HepG2 (cell line): ENCODE measurements at regions not wholly inside any gene's neighbourhood (a gene's known extent, or its start where the extent isn't known, plus 50 kb on each side); places are given as distances from the start of the nearest gene placed in this dataset.

Source experiments
- ATAD3A ChIP-seq: sonication (generic); formaldehyde crosslinking; IDR thresholded peaks from 2 replicates; pipeline ENCODE4 v1.4.0; 2020; ENCODE audit warnings: missing genetic modification reagents
- KLF13 ChIP-seq: sonication (generic); formaldehyde crosslinking; IDR thresholded peaks from 2 replicates; pipeline ENCODE4 v1.4.0; 2020; ENCODE audit warnings: mild to moderate bottlenecking, missing genetic modification reagents
- NKX3-1 ChIP-seq: sonication (generic); formaldehyde crosslinking; IDR thresholded peaks from 2 replicates; pipeline ENCODE4 v1.5.0; 2020; ENCODE audit warnings: missing genetic modification reagents
- RARG ChIP-seq: sonication (generic); formaldehyde crosslinking; IDR thresholded peaks from 2 replicates; pipeline ENCODE4 v1.4.0; 2020; ENCODE audit warnings: low read depth, mild to moderate bottlenecking, missing genetic modification reagents
- RBM22 ChIP-seq: fragments of 200-400 bp; formaldehyde crosslinking; optimal IDR thresholded peaks from 2 replicates; pipeline ENCODE3; 2017; ENCODE audit warnings: mild to moderate bottlenecking, low read length, moderate library complexity
- SATB2 ChIP-seq: sonication (generic); formaldehyde crosslinking; IDR thresholded peaks from 2 replicates; pipeline ENCODE4 v1.5.0; 2020; ENCODE audit warnings: missing genetic modification reagents
- TCF7 ChIP-seq: sonication (generic); IDR thresholded peaks from 2 replicates; pipeline ENCODE4 v1.6.1; 2016; ENCODE audit warnings: antibody characterized with exemption, low read depth
- TMF1 ChIP-seq: sonication (generic); formaldehyde crosslinking; IDR thresholded peaks from 2 replicates; pipeline ENCODE4 v1.8.1; 2022; ENCODE audit warnings: low read depth, missing genetic modification reagents
- TSC22D2 ChIP-seq: sonication (generic); formaldehyde crosslinking; IDR thresholded peaks from 2 replicates; pipeline ENCODE4 v1.5.1; 2020; ENCODE audit warnings: missing genetic modification reagents, mild to moderate bottlenecking, borderline replicate concordance
- ZFP36L1 ChIP-seq: sonication (generic); formaldehyde crosslinking; IDR thresholded peaks from 2 replicates; pipeline ENCODE4 v1.8.0; 2022; ENCODE audit warnings: mild to moderate bottlenecking, missing genetic modification reagents, moderate library complexity
- ZNF101 ChIP-seq: sonication (generic); formaldehyde crosslinking; IDR thresholded peaks from 2 replicates; pipeline ENCODE4 v1.4.0; 2020; ENCODE audit warnings: mild to moderate bottlenecking, low read depth, missing genetic modification reagents, borderline replicate concordance
- ZNF121 ChIP-seq: sonication (generic); formaldehyde crosslinking; IDR thresholded peaks from 2 replicates; pipeline ENCODE4 v1.5.0; 2020; ENCODE audit warnings: mild to moderate bottlenecking, missing genetic modification reagents
- ZNF207 ChIP-seq: fragments of 450-650 bp; IDR thresholded peaks from 2 replicates; pipeline ENCODE4 v1.6.1; 2016; ENCODE audit warnings: antibody characterized with exemption, borderline replicate concordance
- ZNF256 ChIP-seq: sonication (generic); formaldehyde crosslinking; conservative IDR thresholded peaks from 2 replicates; pipeline ENCODE4 v1.4.0; 2020; ENCODE audit warnings: missing genetic modification reagents
- TF ChIP-seq, protein P1 (sequence below), 2 experiments: fragments of 450-650 bp in 1 of 2; sonication (generic) in 1 of 2; formaldehyde crosslinking in 1 of 2; IDR thresholded peaks; 2 replicates each; pipeline versions ENCODE4 v1.6.1 to v1.8.0; 2016 to 2022; ENCODE audit warnings: antibody characterized with exemption in 1 of 2, mild to moderate bottlenecking in 1 of 2, missing genetic modification reagents in 1 of 2
- TF ChIP-seq, protein P2 (sequence below): sonication (generic); formaldehyde crosslinking; IDR thresholded peaks from 2 replicates; pipeline ENCODE4 v1.4.0; 2020; ENCODE audit warnings: missing genetic modification reagents, borderline replicate concordance
- TF ChIP-seq, protein P3 (sequence below): sonication (generic); formaldehyde crosslinking; IDR thresholded peaks from 2 replicates; pipeline ENCODE4 v1.5.0; 2020; ENCODE audit warnings: missing genetic modification reagents

DNA sequence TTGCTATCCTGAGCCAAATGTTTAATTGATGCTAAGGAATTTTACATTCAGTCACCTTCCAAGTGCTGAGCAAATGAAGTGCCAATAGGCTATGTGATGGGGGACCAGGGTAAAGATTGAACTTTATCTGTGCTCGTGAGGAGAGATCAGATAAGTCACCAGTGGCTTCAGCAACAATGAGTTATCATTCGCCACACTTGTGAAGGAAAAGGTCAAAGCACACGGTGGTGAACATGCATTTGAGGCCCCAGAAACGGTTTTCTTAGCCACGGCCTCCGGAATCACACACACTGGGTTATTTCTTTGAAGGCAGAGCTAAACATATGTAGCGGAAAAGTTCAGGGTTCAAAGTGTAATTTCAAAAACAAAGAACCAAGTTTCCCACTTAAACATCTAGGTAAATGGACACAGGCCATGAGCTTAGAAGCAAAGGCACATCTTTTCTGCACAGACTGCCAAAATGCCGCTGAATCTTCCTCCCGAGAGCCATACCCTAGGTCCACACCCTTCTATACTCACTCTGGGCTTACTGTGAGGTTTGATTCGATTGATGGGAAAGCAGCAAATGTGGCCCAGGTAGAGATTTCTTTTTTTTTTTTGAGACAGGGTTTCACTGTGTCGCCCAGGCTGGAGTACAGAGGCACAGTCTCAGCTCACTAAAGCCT lies 268.5 kb downstream of the SHQ1 start (continued):
- TF ChIP-seq TMF1 (CRISPR knock-in tag) (0 out of 2 replicates have a peak, but pooled peaks have one; percentile 45), NKX3-1 (CRISPR knock-in tag) (peak; percentile 77; the same call in 1 of the 2 replicates), ZNF101 (no peak), ATAD3A (no peak), ZNF256 (CRISPR knock-in tag) (no peak), ZFP36L1 (peak; percentile 94; the same call in 1 of the 2 replicates), TSC22D2 (CRISPR knock-in tag) (no peak), ZNF207 (no peak), KLF13 (no peak), RARG (CRISPR knock-in tag) (no peak), TCF7 (peak; percentile 82), RBM22 (no peak), SATB2 (CRISPR knock-in tag) (no peak), ZNF121 (CRISPR knock-in tag) (peak; percentile 40; the same call in 1 of the 2 replicates)
- TF ChIP-seq, protein P1, sequence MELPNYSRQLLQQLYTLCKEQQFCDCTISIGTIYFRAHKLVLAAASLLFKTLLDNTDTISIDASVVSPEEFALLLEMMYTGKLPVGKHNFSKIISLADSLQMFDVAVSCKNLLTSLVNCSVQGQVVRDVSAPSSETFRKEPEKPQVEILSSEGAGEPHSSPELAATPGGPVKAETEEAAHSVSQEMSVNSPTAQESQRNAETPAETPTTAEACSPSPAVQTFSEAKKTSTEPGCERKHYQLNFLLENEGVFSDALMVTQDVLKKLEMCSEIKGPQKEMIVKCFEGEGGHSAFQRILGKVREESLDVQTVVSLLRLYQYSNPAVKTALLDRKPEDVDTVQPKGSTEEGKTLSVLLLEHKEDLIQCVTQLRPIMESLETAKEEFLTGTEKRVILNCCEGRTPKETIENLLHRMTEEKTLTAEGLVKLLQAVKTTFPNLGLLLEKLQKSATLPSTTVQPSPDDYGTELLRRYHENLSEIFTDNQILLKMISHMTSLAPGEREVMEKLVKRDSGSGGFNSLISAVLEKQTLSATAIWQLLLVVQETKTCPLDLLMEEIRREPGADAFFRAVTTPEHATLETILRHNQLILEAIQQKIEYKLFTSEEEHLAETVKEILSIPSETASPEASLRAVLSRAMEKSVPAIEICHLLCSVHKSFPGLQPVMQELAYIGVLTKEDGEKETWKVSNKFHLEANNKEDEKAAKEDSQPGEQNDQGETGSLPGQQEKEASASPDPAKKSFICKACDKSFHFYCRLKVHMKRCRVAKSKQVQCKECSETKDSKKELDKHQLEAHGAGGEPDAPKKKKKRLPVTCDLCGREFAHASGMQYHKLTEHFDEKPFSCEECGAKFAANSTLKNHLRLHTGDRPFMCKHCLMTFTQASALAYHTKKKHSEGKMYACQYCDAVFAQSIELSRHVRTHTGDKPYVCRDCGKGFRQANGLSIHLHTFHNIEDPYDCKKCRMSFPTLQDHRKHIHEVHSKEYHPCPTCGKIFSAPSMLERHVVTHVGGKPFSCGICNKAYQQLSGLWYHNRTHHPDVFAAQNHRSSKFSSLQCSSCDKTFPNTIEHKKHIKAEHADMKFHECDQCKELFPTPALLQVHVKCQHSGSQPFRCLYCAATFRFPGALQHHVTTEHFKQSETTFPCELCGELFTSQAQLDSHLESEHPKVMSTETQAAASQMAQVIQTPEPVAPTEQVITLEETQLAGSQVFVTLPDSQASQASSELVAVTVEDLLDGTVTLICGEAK (IDR thresholded peaks at IDR 0.05), result no peak
- TF ChIP-seq, protein P1 (CRISPR knock-in tag; IDR thresholded peaks at IDR 0.05), result peak; percentile 72; the same call in 1 of the 2 replicates
- TF ChIP-seq, protein P2, sequence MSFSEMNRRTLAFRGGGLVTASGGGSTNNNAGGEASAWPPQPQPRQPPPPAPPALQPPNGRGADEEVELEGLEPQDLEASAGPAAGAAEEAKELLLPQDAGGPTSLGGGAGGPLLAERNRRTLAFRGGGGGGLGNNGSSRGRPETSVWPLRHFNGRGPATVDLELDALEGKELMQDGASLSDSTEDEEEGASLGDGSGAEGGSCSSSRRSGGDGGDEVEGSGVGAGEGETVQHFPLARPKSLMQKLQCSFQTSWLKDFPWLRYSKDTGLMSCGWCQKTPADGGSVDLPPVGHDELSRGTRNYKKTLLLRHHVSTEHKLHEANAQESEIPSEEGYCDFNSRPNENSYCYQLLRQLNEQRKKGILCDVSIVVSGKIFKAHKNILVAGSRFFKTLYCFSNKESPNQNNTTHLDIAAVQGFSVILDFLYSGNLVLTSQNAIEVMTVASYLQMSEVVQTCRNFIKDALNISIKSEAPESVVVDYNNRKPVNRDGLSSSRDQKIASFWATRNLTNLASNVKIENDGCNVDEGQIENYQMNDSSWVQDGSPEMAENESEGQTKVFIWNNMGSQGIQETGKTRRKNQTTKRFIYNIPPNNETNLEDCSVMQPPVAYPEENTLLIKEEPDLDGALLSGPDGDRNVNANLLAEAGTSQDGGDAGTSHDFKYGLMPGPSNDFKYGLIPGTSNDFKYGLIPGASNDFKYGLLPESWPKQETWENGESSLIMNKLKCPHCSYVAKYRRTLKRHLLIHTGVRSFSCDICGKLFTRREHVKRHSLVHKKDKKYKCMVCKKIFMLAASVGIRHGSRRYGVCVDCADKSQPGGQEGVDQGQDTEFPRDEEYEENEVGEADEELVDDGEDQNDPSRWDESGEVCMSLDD (CRISPR knock-in tag), result 0 out of 2 replicates have a peak, but pooled peaks have one; percentile 14
- TF ChIP-seq, protein P3, sequence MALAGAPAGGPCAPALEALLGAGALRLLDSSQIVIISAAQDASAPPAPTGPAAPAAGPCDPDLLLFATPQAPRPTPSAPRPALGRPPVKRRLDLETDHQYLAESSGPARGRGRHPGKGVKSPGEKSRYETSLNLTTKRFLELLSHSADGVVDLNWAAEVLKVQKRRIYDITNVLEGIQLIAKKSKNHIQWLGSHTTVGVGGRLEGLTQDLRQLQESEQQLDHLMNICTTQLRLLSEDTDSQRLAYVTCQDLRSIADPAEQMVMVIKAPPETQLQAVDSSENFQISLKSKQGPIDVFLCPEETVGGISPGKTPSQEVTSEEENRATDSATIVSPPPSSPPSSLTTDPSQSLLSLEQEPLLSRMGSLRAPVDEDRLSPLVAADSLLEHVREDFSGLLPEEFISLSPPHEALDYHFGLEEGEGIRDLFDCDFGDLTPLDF (CRISPR knock-in tag), result 0 out of 2 replicates have a peak, but pooled peaks have one; percentile 39
